Caki2 (cell line): ENCODE measurements at regions not wholly inside any gene's neighbourhood (a gene's known extent, or its start where the extent isn't known, plus 50 kb on each side); places are given as distances from the start of the nearest gene placed in this dataset.

ENCODE experiments used
- DNase-seq: peaks from one replicate; pipeline ENCODE4 v3.0.0-alpha.2; 2015; ENCODE audit warnings: low read depth
- in situ Hi-C: cut with HindIII; loops from 2 replicates; pipeline ENCODE4 v1.10.0; 2016; ENCODE audit warnings: low sequenced_read_pairs, low pct_unique_long_range_greater_than_20kb, mixed read lengths

- in situ Hi-C loops, result no loop called here
- no peak for DNase-seq
Measured at GRCh38 chr14:26888592-26888991, 290.8 kb upstream of the NOVA1 start.

GRCh38 chr14:26896447-26896846 is 298.6 kb upstream of the NOVA1 start:
- in situ Hi-C loops, result no loop called here
- no peak for DNase-seq

GRCh38 chr14:26897196-26897595 is 299.4 kb upstream of the NOVA1 start:
- in situ Hi-C loops, result no loop called here
- DNase-seq, result no peak

GRCh38 chr14:26905229-26905628 is 307.4 kb upstream of the NOVA1 start:
- in situ Hi-C loops, result no loop called here
- no peak for DNase-seq

- in situ Hi-C loops, result no loop called here
- DNase-seq, result no peak
Measured at GRCh38 chr14:26913786-26914185, 316.0 kb upstream of the NOVA1 start.

GRCh38 chr14:26917086-26917485 is 319.3 kb upstream of the NOVA1 start:
- in situ Hi-C loops, result no loop called here
- DNase-seq, result no peak

- in situ Hi-C loops, result no loop called here
- DNase-seq, result no peak
Measured at GRCh38 chr14:26925876-26926584, 328.2 kb upstream of the NOVA1 start.

GRCh38 chr14:26926585-26926984 is 328.8 kb upstream of the NOVA1 start:
- no peak for DNase-seq
- in situ Hi-C loops, result no loop called here

GRCh38 chr14:26928019-26928418 is 330.2 kb upstream of the NOVA1 start:
- in situ Hi-C loops, result no loop called here
- no peak for DNase-seq

GRCh38 chr14:26929361-26929760 is 331.5 kb upstream of the NOVA1 start:
- no peak for DNase-seq
- in situ Hi-C loops, result no loop called here

GRCh38 chr14:26930576-26930975 is 332.7 kb upstream of the NOVA1 start:
- in situ Hi-C loops, result no loop called here

GRCh38 chr14:26932606-26933005 is 334.8 kb upstream of the NOVA1 start:
- in situ Hi-C loops, result no loop called here
- no peak for DNase-seq

More at GRCh38 chr14:26930576-26930975, 332.7 kb upstream of the NOVA1 start:
- no peak for DNase-seq

GRCh38 chr14:26933431-26933830 is 335.6 kb upstream of the NOVA1 start:
- in situ Hi-C loops, result no loop called here
- DNase-seq, result no peak

- DNase-seq, result no peak
- in situ Hi-C loops, result no loop called here
Measured at GRCh38 chr14:26934151-26934550, 336.3 kb upstream of the NOVA1 start.

- in situ Hi-C loops, result no loop called here
- DNase-seq, result no peak
Measured at GRCh38 chr14:26935733-26936132, 337.9 kb upstream of the NOVA1 start.

- in situ Hi-C loops, result no loop called here
- no peak for DNase-seq
Measured at GRCh38 chr14:26938054-26938453, 340.2 kb upstream of the NOVA1 start.

- in situ Hi-C loops, result no loop called here
- no peak for DNase-seq
Measured at GRCh38 chr14:26939755-26940154, 341.9 kb upstream of the NOVA1 start.

GRCh38 chr14:26941521-26941920 is 343.7 kb upstream of the NOVA1 start:
- in situ Hi-C loops, result no loop called here
- DNase-seq, result no peak

- DNase-seq, result no peak
- in situ Hi-C loops, result no loop called here
Measured at GRCh38 chr14:26947265-26947664, 349.4 kb upstream of the NOVA1 start.

GRCh38 chr14:26959437-26959836 is 361.6 kb upstream of the NOVA1 start:
- DNase-seq, result no peak
- in situ Hi-C loops, result no loop called here
